ENCODE measurements at regions not wholly inside any gene's neighbourhood (a gene's known extent, or its start where the extent isn't known, plus 50 kb on each side); places are given as distances from the start of the nearest gene placed in this dataset.

DNA sequence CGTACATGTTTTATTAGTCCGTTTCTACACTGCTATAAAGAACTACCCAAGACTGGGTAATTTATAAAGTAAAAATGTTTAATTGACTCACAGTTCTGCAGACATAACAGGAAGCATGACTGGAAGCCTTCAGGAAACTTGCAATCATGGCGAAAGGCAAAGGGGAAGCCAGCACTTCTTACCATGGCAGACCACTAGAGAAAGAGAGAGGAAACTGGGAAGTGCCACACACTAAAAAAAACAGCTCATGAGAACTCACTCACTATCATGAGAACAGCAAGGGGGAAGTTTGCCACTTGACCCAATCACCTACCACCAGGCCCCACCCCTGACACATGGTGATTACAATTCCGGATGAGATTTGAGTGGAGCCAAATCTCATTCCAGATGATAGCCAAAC, 466.2 kb downstream of the IRS1 start:
- TF ChIP-seq CTCF (IDR thresholded peaks at IDR 0.05; ENCODE audit: poor library complexity) (no peak), EZH2 (IDR thresholded peaks at IDR 0.05; ENCODE audit: borderline replicate concordance) (no peak)

Measured in hepatocyte (in vitro differentiated cells).